ENCODE measurements at regions not wholly inside any gene's neighbourhood (a gene's known extent, or its start where the extent isn't known, plus 50 kb on each side); places are given as distances from the start of the nearest gene placed in this dataset.
A peak's percentile ranks its signal among the peaks of the same experiment; 100 is the strongest.

- peaks cover 0 to 15% of the 10 kb centered on the region in 2 donors for H3K9me3 ChIP-seq
- no peaks in the 10 kb centered on the region for H3K36me3 ChIP-seq
- ATAC-seq, result peak; percentile 49
- TF ChIP-seq CTCF (IDR thresholded peaks at IDR 0.05), result no peak
- H3K4me1 ChIP-seq, result no peaks in the 10 kb centered on the region
- no peak overlapping the region for H3K4me3 ChIP-seq
- intact Hi-C loops (cut with DNase I), result no loop called here
- peak overlapping the region in 1 of 2 donors; percentile 26 for H3K27ac ChIP-seq
- DNase-seq, result no peak
- no peaks in the 10 kb centered on the region for H3K27me3 ChIP-seq
These were observed 475.4 kb upstream of the ARGLU1 start for GRCh38 chr13:107043021-107043956.

- intact Hi-C loops (cut with DNase I), result no loop called here
- no peak for TF ChIP-seq CTCF (IDR thresholded peaks at IDR 0.05)
- DNase-seq, result no peak
- H3K27ac ChIP-seq, result no peak overlapping the region
- no peak overlapping the region for H3K4me3 ChIP-seq
- H3K27me3 ChIP-seq, result no peaks in the 10 kb centered on the region
- H3K36me3 ChIP-seq, result no peaks in the 10 kb centered on the region
- H3K4me1 ChIP-seq, result no peaks in the 10 kb centered on the region
- peaks cover 0 to 6% of the 10 kb centered on the region in 2 donors for H3K9me3 ChIP-seq
- ATAC-seq, result no peak
These were observed 467.8 kb upstream of the ARGLU1 start for GRCh38 chr13:107035778-107036177.

- ATAC-seq, result no peak
- no peak for TF ChIP-seq CTCF (IDR thresholded peaks at IDR 0.05)
These were observed 467.2 kb upstream of the ARGLU1 start for GRCh38 chr13:107035186-107035585.

GRCh38 chr13:107034236-107034872, 466.4 kb upstream of the ARGLU1 start:
- ATAC-seq (no peak), DNase-seq (peak in 2 of 4 donors; percentile 59)
- intact Hi-C loops (cut with DNase I), result no loop called here
- Histone ChIP-seq H3K4me3 (no peak overlapping the region), H3K36me3 (no peaks in the 10 kb centered on the region), H3K27me3 (no peaks in the 10 kb centered on the region), H3K4me1 (no peaks in the 10 kb centered on the region), H3K27ac (no peak overlapping the region), H3K9me3 (peaks cover 0 to 2% of the 10 kb centered on the region in 2 donors)
- no peak for TF ChIP-seq CTCF (IDR thresholded peaks at IDR 0.05)

More at GRCh38 chr13:107035186-107035585, 467.2 kb upstream of the ARGLU1 start:
- Histone ChIP-seq H3K4me1 (no peaks in the 10 kb centered on the region), H3K9me3 (peaks cover 0 to 4% of the 10 kb centered on the region in 2 donors), H3K27ac (no peak overlapping the region), H3K27me3 (no peaks in the 10 kb centered on the region), H3K4me3 (no peak overlapping the region), H3K36me3 (no peaks in the 10 kb centered on the region)
- no peak for DNase-seq
- intact Hi-C loops (cut with DNase I), result no loop called here

GRCh38 chr13:107031716-107032115, 463.8 kb upstream of the ARGLU1 start:
- Histone ChIP-seq H3K27ac (peak overlapping the region in 1 of 2 donors; percentile 11), H3K4me1 (no peaks in the 10 kb centered on the region), H3K4me3 (no peak overlapping the region), H3K9me3 (peaks cover 0 to 2% of the 10 kb centered on the region in 2 donors), H3K36me3 (no peaks in the 10 kb centered on the region), H3K27me3 (no peaks in the 10 kb centered on the region)
- DNase-seq, result no peak
- TF ChIP-seq CTCF (IDR thresholded peaks at IDR 0.05), result no peak
- intact Hi-C loops (cut with DNase I), result no loop called here
- no peak for ATAC-seq

Data from left lung (tissue), 4 donors.